ENCODE measurements at regions not wholly inside any gene's neighbourhood (a gene's known extent, or its start where the extent isn't known, plus 50 kb on each side); places are given as distances from the start of the nearest gene placed in this dataset.

DNA sequence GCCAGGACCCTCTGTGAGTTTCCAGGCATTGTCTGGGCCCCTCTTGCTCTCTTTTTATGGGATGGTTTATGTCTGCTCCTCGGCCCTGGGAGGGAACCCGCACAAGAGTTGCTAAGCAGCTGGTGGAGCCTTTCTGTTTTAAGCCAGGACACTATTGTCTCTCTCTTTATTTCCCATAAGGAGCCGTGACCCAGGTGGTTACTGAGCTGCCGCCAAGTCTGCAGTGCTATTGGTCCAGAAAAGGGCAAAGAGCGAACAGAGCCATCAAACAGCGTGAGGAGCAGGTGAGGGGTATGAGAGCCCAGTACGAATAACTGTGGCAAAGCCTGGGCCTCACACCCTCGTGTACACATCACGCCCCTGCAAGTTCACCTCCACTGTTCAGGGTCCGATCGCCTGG, 280.2 kb downstream of the SHQ1 start:
- no peak for DNase-seq (ENCODE audit: low read depth in 2 of 2)

- DNase-seq (ENCODE audit: low read depth in 2 of 2), result no peak
Observed at GRCh38 chr3:72567474-72567873, 280.8 kb downstream of the SHQ1 start.

DNA sequence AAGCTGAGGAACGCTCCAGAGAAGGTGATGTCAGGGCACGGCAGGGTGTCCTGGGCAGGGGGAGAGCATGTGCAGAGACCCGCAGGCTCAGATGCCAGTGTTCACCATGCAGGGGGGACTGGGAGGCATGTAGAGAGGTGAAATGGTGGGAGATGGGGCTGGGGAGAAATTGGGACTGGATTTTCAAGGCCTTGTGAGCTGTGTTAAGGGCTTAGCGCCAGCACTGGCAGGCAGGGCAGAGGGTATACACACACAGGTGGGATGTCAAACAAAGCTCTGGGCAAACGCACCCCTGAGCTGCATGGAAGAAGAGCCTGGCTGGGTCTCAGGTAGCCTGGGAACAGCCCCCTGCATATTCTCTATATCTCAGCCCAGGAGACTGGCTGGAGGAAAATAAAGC, 282.7 kb downstream of the SHQ1 start:
- DNase-seq (ENCODE audit: low read depth in 2 of 2), result no peak

GRCh38 chr3:72563690-72564370, 284.4 kb downstream of the SHQ1 start:
- no peak for DNase-seq (ENCODE audit: low read depth in 2 of 2)

GRCh38 chr3:72560846-72561675, 287.2 kb downstream of the SHQ1 start:
- no peak for DNase-seq (ENCODE audit: low read depth in 2 of 2)

DNA sequence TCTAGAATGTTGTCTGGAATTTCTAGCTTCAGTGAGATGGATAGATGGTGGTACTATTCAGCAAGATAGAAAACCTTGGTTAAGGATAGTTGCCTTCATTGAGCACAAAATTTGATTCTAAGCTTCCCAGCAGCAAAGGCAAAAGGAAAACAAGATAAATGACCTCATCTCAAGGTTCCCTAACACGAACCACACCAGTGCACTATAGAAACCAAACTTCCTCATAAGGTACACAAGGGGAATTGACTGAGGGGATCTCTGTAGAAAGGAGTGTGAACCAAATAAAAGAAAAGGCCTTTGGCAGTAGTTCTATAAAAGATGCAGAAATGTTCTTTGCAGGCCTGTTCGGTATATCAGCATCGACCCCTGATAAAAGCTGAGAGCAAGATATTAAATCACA, 288.9 kb downstream of the SHQ1 start:
- DNase-seq (ENCODE audit: low read depth in 2 of 2), result no peak

DNA sequence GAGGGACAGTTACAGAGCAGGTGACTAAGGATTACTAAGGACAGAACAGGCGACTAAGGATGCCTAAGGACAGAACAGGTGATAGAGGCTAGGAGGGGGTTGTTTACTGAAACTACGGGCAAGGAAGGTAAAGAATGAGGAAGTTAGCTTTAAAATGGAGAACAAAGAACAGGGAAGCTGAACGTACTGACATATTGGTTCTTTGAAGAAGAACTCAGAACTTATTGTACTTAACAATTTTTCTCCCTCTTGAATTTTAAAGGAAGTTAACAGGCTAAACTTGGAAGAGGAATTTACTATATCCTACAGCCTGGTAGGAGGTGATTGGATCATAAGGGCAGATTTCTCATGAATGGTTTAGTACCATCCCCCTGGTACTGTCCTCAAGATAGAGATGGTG, 290.2 kb downstream of the SHQ1 start:
- no peak for DNase-seq (ENCODE audit: low read depth in 2 of 2)

DNA sequence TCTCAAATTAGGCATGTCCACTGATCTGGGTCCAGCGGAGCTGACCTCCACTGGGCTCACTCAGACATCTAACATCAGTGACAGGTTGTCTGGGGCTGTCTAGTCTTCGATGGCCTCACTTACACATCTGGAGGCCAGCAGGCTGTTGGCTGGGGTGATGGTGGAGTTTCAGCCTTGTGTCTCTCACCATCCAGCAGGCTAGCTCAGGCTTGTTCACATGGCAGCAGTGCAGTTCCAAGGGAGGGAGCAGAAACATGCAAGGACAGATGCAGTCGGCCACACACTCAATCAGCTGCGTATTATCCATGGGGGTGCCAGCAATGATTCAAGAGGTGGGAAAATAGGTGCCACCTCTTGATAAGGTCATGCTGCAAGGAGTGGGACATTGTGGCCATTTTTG, 292.5 kb downstream of the SHQ1 start:
- no peak for DNase-seq (ENCODE audit: low read depth in 2 of 2)

- no peak for DNase-seq (ENCODE audit: low read depth in 2 of 2)
Observed at GRCh38 chr3:72554689-72555088, 293.6 kb downstream of the SHQ1 start.

- no peak for DNase-seq (ENCODE audit: low read depth in 2 of 2)
Observed at GRCh38 chr3:72553298-72553697, 294.9 kb downstream of the SHQ1 start.

DNA sequence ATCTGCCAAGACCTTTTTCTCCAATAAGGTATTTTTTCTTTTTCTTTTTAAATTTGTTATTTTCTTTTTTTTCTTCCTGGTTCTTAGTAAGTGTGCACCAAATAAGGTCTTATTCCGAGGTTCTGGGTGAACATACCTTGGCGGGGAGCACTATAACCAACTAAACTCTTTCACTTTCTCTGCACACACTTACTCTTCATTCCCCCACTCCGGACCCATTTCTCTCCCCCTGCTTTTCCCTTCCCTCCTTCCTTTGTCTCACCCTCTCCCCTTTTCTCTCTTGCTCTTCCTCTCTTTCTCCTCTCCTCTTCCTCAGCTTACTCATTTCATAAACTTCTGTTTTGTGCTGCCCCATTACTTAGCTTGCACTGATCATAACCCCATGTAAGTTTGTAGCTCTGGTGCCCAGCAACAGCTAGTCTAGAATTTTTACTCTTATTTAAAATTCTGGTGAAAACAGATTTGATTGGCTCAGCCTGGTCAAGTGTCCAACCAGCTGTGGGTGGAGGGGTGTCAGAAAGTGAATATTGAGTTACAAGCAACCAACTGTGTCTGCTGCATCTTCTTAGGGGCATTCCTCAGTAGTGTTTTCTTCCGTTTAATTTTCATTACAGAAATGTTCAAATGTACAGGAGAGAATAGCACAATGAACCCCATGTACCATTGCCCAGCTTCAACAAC, 297.5 kb downstream of the SHQ1 start:
- DNase-seq (ENCODE audit: low read depth in 2 of 2), result no peak

GRCh38 chr3:72549761-72550581, 298.3 kb downstream of the SHQ1 start:
- DNase-seq (ENCODE audit: low read depth in 2 of 2), result no peak

GRCh38 chr3:72548981-72549380, 299.3 kb downstream of the SHQ1 start:
- no peak for DNase-seq (ENCODE audit: low read depth in 2 of 2)

DNA sequence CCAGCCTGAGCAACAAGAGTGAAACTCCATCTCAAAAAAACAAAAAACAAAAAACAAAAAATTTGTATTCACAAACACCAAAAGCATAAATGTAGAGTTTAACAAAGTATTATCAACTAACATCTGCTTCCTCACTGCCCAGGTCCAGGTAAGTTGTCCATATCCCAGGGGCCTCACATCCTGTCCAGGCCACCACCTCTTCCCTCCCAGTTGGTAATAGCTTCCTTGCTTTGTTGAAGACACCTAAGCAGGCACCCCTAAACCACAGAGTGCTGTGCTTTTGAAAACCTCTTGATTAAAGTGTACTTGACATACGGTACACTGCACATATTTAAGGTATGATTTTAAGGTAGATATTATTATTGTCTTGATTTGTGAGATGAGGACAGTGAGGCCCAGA, 299.8 kb downstream of the SHQ1 start:
- no peak for DNase-seq (ENCODE audit: low read depth in 2 of 2)

DNA sequence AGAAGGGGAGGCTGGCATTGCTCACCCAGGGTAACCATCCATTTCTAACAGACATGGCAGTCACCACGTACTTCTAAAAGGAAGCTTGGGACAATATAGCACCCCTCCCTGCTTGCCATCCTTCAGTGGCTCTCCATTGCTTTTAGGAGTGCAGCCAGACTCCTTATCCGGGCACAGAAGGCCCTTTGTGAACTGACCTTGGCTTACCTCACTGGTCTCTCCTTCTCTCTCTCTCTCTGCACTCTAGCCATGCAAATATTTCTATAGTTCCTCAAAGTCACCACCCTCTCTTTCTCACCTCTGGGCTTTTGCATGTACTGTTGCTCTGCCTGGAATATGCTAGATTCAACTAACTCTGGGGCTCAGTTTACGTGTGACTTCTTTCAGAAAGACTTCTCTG, 301.1 kb downstream of the SHQ1 start:
- no peak for DNase-seq (ENCODE audit: low read depth in 2 of 2)

DNA sequence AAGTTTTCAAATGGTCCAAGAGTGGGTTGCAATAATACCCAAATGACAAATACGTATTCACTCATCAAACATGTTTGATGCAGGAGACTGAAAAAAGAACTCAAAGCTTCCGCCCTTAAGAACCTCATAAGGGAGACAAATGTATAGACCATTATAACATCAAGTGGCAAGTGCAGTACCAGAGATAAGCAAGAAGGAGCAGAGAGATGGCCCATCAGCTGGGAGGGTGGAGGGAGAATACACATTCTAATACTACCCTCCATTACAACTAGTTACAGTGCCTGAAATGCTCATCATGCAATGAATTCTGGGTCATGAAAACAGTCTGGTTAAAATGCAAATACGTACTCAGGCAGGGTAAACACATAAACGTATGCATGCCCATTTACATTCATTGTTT, 304.0 kb downstream of the SHQ1 start:
- no peak for DNase-seq (ENCODE audit: low read depth in 2 of 2)

DNA sequence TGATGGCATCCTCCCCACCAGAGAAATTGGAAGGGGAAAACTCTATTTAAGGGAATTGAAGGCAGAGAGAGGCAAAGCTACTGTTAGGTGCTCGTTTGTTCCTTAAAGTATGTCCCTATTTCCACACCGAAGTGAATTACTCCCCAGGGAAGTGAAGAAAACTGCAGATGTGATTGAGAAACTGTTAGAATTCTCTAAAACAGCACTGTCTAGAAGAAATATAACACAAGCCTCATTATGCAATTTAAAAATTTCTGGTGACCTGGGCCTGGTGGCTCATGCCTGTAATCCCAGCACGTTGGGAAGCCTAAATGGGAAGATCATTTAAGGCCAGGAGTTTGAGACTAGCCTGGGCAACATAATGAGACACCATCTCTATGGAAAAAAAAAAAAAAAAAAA, 305.0 kb downstream of the SHQ1 start:
- DNase-seq (ENCODE audit: low read depth in 2 of 2), result no peak

DNA sequence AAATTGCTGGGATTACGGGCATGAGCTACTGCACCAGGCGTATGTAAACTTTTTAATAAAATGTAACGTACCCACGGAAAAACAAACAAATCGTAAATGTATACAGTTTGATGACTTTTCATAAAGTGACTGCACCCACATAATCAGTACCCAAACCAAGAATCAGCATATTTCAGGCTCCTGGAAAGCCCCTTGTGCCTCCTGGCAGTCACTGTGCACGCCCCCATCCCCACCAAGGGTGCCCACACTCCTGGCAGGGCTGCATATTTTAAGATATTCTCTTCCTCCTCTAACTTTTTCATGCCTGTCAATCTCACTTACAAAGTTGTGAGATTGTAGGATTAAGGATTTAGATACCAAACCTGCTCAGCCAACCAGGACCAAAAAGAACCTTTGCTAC, 305.5 kb downstream of the SHQ1 start:
- DNase-seq (ENCODE audit: low read depth in 2 of 2), result no peak

DNA sequence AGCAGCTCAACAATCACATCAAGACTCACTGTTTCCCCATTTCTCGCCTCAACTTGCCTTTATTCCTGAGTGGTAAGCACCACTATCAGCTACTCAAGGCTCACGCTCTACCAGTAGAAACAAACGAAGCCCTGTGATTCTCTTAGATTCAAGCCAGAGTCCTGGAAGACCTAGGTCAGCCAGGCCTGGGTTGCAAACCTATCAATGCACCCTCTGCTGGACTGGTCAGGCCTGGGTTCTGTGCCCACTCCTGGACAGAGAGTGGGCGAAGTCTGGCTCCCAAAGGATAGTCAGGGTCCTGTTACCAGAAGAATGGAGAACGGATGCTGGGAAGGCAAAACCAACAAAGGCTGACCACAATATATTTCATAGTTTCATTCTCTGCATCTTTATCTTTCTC, 308.4 kb downstream of the SHQ1 start:
- DNase-seq (ENCODE audit: low read depth in 2 of 2), result no peak

DNA sequence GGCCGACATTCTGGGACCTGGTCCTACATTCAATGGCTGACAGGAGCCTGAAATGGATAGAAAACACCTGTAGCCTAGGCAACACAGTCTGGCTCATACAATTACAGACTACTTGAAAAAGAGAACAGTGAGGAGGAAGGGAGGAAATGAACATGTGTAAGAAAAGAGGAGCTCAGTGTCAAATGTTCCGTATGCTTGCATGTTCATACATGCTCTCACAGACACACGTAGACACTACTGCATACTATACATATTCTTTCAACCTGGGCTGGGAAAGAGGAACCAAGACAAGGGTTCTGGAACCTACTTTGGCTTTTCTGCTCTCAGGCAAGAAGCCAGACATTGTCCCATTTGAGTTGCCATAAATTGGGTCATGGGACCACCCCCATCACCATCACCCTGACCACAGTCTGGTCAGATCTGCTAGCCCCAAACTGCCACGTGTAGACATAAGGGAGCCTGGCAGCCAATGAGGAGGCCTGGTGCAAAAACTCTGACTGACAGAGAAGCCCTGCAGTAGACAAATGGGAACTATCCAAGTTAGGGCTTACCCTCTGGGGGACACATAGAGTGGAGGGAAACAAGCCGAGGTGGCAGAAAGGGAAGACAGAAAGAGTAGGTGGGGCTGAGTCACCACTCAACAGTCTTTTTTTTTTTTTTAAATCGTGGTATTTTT, 310.0 kb downstream of the SHQ1 start:
- no peak for DNase-seq (ENCODE audit: low read depth in 2 of 2)

DNA sequence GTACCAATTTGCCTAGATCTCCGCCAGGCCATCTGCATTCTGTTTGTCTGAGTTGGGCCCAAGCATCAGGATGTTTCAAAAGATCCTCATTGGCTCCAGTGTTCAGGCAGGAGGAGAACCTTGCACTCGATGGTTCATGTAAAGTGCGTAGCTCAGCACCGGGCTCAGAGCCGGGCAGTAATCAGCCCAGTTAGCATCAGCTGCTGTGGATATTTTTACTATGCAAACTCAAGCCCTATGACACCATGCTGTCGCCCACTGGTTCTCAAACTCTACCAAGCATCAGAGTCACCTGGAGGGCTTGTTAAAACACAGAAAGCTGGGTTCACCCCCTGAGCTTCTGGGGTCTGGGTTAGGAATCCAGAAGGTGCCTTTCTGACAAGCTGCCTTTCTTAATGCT, 310.8 kb downstream of the SHQ1 start:
- DNase-seq (ENCODE audit: low read depth in 2 of 2), result no peak

- DNase-seq (ENCODE audit: low read depth in 2 of 2), result no peak
Observed at GRCh38 chr3:72536878-72537267, 311.4 kb downstream of the SHQ1 start.

All from activated CD8-positive, alpha-beta memory T cell treated with anti-CD3 and anti-CD28 coated beads for 4 hours (primary cell).